ENCODE measurements at regions not wholly inside any gene's neighbourhood (a gene's known extent, or its start where the extent isn't known, plus 50 kb on each side); places are given as distances from the start of the nearest gene placed in this dataset.

- in situ Hi-C loops (cut with MboI; ENCODE audit: low sequenced_read_pairs) (no loop called here), dilution Hi-C loops (cut with HindIII; ENCODE audit: low sequenced_read_pairs, unreplicated experiment) (no loop called here), intact Hi-C loops (cut with micrococcal nuclease) (loop anchor here (2.0 kb wide), 1 partner anchor 358 kb away; the partner anchor contains the start of gene KLF5)
- H2AFZ ChIP-seq (replicated peaks; ENCODE audit: low read length, poor library complexity) = no peak overlapping the region
- whole genome bisulfite sequencing, 2 experiments (ENCODE audit: extremely low coverage in 2 of 2, insufficient read length in 1 of 2) = no CpG with 5 or more reads among the region's 13 CpGs
- H3K4me2 ChIP-seq (ENCODE audit: low read depth, low read length) = no peak overlapping the region
- H3K23ac ChIP-seq (ENCODE audit: low read depth, low read length) = no peak overlapping the region
- no peak overlapping the region for H4K5ac ChIP-seq (ENCODE audit: low read depth, low read length)
- BruUV-seq (replicated peaks) = no TSS peak
- H3K14ac ChIP-seq (replicated peaks; ENCODE audit: low read depth, low read length) = no peak overlapping the region
- H3K27me3 ChIP-seq (ENCODE audit: control insufficient read depth, insufficient read depth, low read length) = no peaks in the 10 kb centered on the region
- no peaks in the 10 kb centered on the region for H4K20me1 ChIP-seq (ENCODE audit: insufficient read depth, low read length)
- H3K27ac ChIP-seq (ENCODE audit: insufficient read depth, low read length) = no peak overlapping the region
- no peak overlapping the region for H3K9ac ChIP-seq (ENCODE audit: low read depth, low read length)
- no peaks in the 10 kb centered on the region for H3K79me1 ChIP-seq (ENCODE audit: low read depth in 1 of 2, low read length in 2 of 2)
- H4K8ac ChIP-seq (ENCODE audit: low read depth in 2 of 2, low read length in 2 of 2) = no peak overlapping the region
- no peaks in the 10 kb centered on the region for H3K9me3 ChIP-seq (ENCODE audit: control insufficient read depth, insufficient read depth, low read length)
- no peaks in the 10 kb centered on the region for H3K4me1 ChIP-seq (ENCODE audit: control insufficient read depth, insufficient read depth, low read length)
- no peak overlapping the region for H3K4ac ChIP-seq (ENCODE audit: low read depth, low read length)
- no peak overlapping the region for H2BK15ac ChIP-seq (ENCODE audit: low read depth, low read length)
- TF ChIP-seq RAD21 (IDR thresholded peaks at IDR 0.05; ENCODE audit: low read length) = peak; percentile 36
- TF ChIP-seq MXI1 (IDR thresholded peaks at IDR 0.05; ENCODE audit: borderline replicate concordance, low read depth, low read length) = no peak
- TF ChIP-seq, protein P1, sequence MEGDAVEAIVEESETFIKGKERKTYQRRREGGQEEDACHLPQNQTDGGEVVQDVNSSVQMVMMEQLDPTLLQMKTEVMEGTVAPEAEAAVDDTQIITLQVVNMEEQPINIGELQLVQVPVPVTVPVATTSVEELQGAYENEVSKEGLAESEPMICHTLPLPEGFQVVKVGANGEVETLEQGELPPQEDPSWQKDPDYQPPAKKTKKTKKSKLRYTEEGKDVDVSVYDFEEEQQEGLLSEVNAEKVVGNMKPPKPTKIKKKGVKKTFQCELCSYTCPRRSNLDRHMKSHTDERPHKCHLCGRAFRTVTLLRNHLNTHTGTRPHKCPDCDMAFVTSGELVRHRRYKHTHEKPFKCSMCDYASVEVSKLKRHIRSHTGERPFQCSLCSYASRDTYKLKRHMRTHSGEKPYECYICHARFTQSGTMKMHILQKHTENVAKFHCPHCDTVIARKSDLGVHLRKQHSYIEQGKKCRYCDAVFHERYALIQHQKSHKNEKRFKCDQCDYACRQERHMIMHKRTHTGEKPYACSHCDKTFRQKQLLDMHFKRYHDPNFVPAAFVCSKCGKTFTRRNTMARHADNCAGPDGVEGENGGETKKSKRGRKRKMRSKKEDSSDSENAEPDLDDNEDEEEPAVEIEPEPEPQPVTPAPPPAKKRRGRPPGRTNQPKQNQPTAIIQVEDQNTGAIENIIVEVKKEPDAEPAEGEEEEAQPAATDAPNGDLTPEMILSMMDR (conservative IDR thresholded peaks at IDR 0.05; ENCODE audit: low read depth, low read length) = 0 out of 2 replicates have a peak, but pooled peaks have one; percentile 18
- H3K56ac ChIP-seq (ENCODE audit: extremely low read depth, insufficient read depth, low read length) = no peak overlapping the region
- H4K91ac ChIP-seq (ENCODE audit: insufficient read depth, low read depth, low read length) = no peak overlapping the region
- no peak overlapping the region for H3K18ac ChIP-seq (ENCODE audit: low read depth, low read length)
- no peaks in the 10 kb centered on the region for H3K36me3 ChIP-seq (ENCODE audit: control insufficient read depth, insufficient read depth, low read length)
- H3K9me1 ChIP-seq (ENCODE audit: insufficient read depth, low read length) = no peaks in the 10 kb centered on the region
- POLR2A ChIA-PET (ENCODE audit: unreplicated experiment) = no interaction called here
- H2AK9ac ChIP-seq (replicated peaks; ENCODE audit: low read depth, low read length, poor library complexity) = no peak overlapping the region
- no peak overlapping the region for H2BK20ac ChIP-seq (ENCODE audit: low read depth, low read length)
- DNase-seq (no peak), ATAC-seq (ENCODE audit: low read depth) (no peak; the same call in 1 of the 2 replicates)
- H2AK5ac ChIP-seq (ENCODE audit: low read depth, low read length) = no peak overlapping the region
- no peak overlapping the region for H2BK5ac ChIP-seq (ENCODE audit: low read depth, low read length, poor library complexity, severe bottlenecking)
- CTCF ChIA-PET = interaction anchor here (1.0 kb wide), 1 partner anchor 10 kb away, joined by 4 read pairs; no protein-coding TSS in a partner anchor
- H2BK120ac ChIP-seq (ENCODE audit: low read depth, low read length) = no peak overlapping the region
- H3K4me3 ChIP-seq (ENCODE audit: insufficient read depth, low read depth, low read length) = no peak overlapping the region
Measured at GRCh38 chr13:73417012-73417615, 358.3 kb downstream of the KLF5 start.
